Keratinocyte (primary cell): ENCODE measurements at regions not wholly inside any gene's neighbourhood (a gene's known extent, or its start where the extent isn't known, plus 50 kb on each side); places are given as distances from the start of the nearest gene placed in this dataset.

Experiments
- DNase-seq: peaks from one replicate; pipeline ENCODE4 v3.0.0-alpha.2; 2011; ENCODE audit warnings: low read depth, missing footprints, low spot score
- FAIRE-seq: peaks from 2 replicates; lab custom pipeline; 2011; peaks lifted over from hg19 to GRCh38; lab: Jason Lieb, UNC
- H2AFZ ChIP-seq: 2 replicates; pipeline ENCODE4 v1.6.0; 2012; ENCODE audit warnings: low read length, control low read depth, inconsistent platforms; ENCODE audit not compliant: control insufficient read depth
- H3K27ac ChIP-seq: 2 replicates; pipeline ENCODE4 v1.5.1; 2011; ENCODE audit warnings: low read length; ENCODE audit not compliant: control insufficient read depth, insufficient read depth
- H3K27me3 ChIP-seq: 3 replicates; pipeline ENCODE4 v1.6.0; 2011; ENCODE audit warnings: low read length; ENCODE audit not compliant: control insufficient read depth, insufficient read depth; ENCODE audit errors: extremely low read depth
- H3K36me3 ChIP-seq, 2 experiments: 2 replicates in 1 of 2; 3 replicates in 1 of 2; pipeline ENCODE4 v1.5.1; 2011; ENCODE audit warnings: low read length in 2 of 2, mild to moderate bottlenecking in 1 of 2; ENCODE audit not compliant: control insufficient read depth in 2 of 2, insufficient read depth in 2 of 2; ENCODE audit errors: extremely low read depth in 1 of 2
- H3K4me1 ChIP-seq: 3 replicates; pipeline ENCODE4 v1.5.1; 2011; ENCODE audit warnings: low read length; ENCODE audit not compliant: control insufficient read depth, insufficient read depth; ENCODE audit errors: extremely low read depth
- H3K4me2 ChIP-seq: 3 replicates; pipeline ENCODE4 v1.6.0; 2011; ENCODE audit warnings: low read depth, low read length; ENCODE audit not compliant: control insufficient read depth, insufficient read depth; ENCODE audit errors: extremely low read depth
- H3K4me3 ChIP-seq, 3 experiments: fragments of 200-600 bp in 1 of 3; sonication (generic) in 1 of 3; 2 replicates in 2 of 3; 3 replicates in 1 of 3; pipeline ENCODE4 v1.5.1; 2011 to 2016; ENCODE audit warnings: low read length in 3 of 3, mild to moderate bottlenecking in 3 of 3, control low read depth in 2 of 3, inconsistent platforms in 1 of 3, low read depth in 1 of 3, mixed read lengths in 1 of 3, mixed run types in 1 of 3, moderate library complexity in 1 of 3; ENCODE audit not compliant: control insufficient read depth in 2 of 3, insufficient read depth in 2 of 3; ENCODE audit errors: extremely low read depth in 1 of 3
- H3K79me2 ChIP-seq: 2 replicates; pipeline ENCODE4 v1.6.0; 2012; ENCODE audit warnings: low read length; ENCODE audit not compliant: control insufficient read depth, insufficient read depth
- H3K9ac ChIP-seq: 3 replicates; pipeline ENCODE4 v1.6.0; 2011; ENCODE audit warnings: low read length; ENCODE audit not compliant: control insufficient read depth, insufficient read depth; ENCODE audit errors: extremely low read depth
- H3K9me1 ChIP-seq: 3 replicates; pipeline ENCODE4 v1.6.0; 2011; ENCODE audit warnings: low read length; ENCODE audit not compliant: control insufficient read depth, insufficient read depth; ENCODE audit errors: extremely low read depth
- H3K9me3 ChIP-seq: 2 replicates; pipeline ENCODE4 v1.5.1; 2012; ENCODE audit warnings: low read depth, low read length; ENCODE audit not compliant: control insufficient read depth
- H4K20me1 ChIP-seq: 3 replicates; pipeline ENCODE4 v1.6.0; 2011; ENCODE audit warnings: low read length; ENCODE audit not compliant: control insufficient read depth, insufficient read depth; ENCODE audit errors: extremely low read depth
- EZH2 ChIP-seq: IDR thresholded peaks from one replicate; pipeline ENCODE4 v1.6.1; 2012; ENCODE audit warnings: inconsistent platforms, mild to moderate bottlenecking, low read length, moderate library complexity
- dilution Hi-C: fragments of 300-500 bp; cut with MboI; formaldehyde crosslinking; loops from one replicate; pipeline ENCODE4 v1.7.0; 2020; ENCODE audit warnings: low sequenced_read_pairs; ENCODE audit not compliant: extremely low pct_ligation_motif_present
- TF ChIP-seq, protein P1 (sequence below), 3 experiments: IDR thresholded peaks in 1 of 3; conservative IDR thresholded peaks in 1 of 3; optimal IDR thresholded peaks in 1 of 3; 2 replicates in 2 of 3; 3 replicates in 1 of 3; pipeline versions ENCODE3 to v1.5.1; 2011; ENCODE audit warnings: low read length in 3 of 3, mild to moderate bottlenecking in 3 of 3, moderate library complexity in 2 of 3, control low read depth in 1 of 3, inconsistent platforms in 1 of 3; ENCODE audit not compliant: insufficient read depth in 2 of 3; ENCODE audit errors: extremely low read depth in 1 of 3

DNA sequence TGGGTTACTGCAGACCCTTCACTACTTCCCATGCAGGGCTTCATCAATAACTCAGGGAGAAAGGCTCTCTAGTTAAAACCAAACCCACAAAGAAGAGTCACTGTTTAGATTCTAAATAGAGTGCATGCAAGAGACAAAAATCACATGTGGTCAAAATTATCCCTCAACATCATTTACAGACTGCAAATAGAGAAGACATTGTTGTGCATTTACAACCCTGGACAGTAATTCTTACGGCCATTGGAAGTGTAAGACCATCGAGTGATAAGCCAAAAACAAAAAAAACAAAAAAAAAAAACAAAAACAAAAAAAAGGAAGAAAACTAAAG, 93.4 kb downstream of the RASSF10 start:
- H4K20me1 ChIP-seq = no peaks in the 10 kb centered on the region
- H3K36me3 ChIP-seq = no peaks in the 10 kb centered on the region
- H3K9me3 ChIP-seq = no peaks in the 10 kb centered on the region
- no peak overlapping the region for H3K27ac ChIP-seq
- H3K9ac ChIP-seq = no peak overlapping the region
- dilution Hi-C loops = no loop called here
- H3K4me1 ChIP-seq = peaks cover 19% of the 10 kb centered on the region
- TF ChIP-seq, protein P1, sequence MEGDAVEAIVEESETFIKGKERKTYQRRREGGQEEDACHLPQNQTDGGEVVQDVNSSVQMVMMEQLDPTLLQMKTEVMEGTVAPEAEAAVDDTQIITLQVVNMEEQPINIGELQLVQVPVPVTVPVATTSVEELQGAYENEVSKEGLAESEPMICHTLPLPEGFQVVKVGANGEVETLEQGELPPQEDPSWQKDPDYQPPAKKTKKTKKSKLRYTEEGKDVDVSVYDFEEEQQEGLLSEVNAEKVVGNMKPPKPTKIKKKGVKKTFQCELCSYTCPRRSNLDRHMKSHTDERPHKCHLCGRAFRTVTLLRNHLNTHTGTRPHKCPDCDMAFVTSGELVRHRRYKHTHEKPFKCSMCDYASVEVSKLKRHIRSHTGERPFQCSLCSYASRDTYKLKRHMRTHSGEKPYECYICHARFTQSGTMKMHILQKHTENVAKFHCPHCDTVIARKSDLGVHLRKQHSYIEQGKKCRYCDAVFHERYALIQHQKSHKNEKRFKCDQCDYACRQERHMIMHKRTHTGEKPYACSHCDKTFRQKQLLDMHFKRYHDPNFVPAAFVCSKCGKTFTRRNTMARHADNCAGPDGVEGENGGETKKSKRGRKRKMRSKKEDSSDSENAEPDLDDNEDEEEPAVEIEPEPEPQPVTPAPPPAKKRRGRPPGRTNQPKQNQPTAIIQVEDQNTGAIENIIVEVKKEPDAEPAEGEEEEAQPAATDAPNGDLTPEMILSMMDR (optimal IDR thresholded peaks at IDR 0.05 in 1 of 3, IDR thresholded peaks at IDR 0.05 in 1 of 3, conservative IDR thresholded peaks at IDR 0.05 in 1 of 3; ENCODE audit: extremely low read depth in 1 of 3, insufficient read depth in 2 of 3, low read length in 3 of 3) = no peak
- TF ChIP-seq EZH2 = no peak
- FAIRE-seq (no peak), DNase-seq (no peak)
- H3K9me1 ChIP-seq = no peaks in the 10 kb centered on the region
- no peaks in the 10 kb centered on the region for H3K27me3 ChIP-seq
- H3K4me3 ChIP-seq = no peak overlapping the region
- H3K79me2 ChIP-seq = no peaks in the 10 kb centered on the region
- no peak overlapping the region for H3K4me2 ChIP-seq
- H2AFZ ChIP-seq = no peak overlapping the region

DNA sequence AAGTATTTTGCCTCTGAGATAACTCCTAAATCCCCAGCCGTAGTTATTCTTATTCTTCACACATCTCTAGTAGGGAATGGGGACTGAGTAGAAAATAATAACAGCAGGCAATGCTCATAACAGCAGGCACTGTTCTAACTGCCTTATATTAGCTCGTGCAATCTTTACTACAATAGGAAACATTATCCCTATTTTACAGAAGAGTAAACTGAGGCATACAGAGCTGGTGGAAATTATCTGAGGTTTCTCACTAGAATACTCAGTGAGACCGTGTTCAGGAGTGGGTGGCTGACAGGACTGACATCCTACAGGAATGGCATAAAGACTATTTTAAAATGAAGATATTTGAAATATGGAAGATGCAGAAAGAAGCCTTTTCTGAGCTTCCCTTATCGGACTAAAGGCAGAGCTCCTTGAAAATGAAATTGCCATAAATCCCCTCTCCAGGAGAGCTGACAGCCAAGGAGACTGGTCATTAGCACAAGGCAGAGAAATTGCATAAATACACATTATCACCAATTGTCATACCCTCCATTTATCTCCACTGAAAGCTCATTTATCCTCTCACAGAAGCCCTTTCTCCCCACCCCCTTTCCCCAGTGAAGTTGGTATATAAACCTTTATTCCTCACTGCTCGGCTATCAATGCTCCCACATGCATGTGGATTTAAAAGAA, 93.9 kb downstream of the RASSF10 start:
- Histone ChIP-seq H3K9me1 (no peaks in the 10 kb centered on the region), H3K4me1 (peaks cover 14% of the 10 kb centered on the region), H3K9me3 (no peaks in the 10 kb centered on the region), H3K4me2 (no peak overlapping the region), H2AFZ (no peak overlapping the region), H3K27me3 (no peaks in the 10 kb centered on the region), H3K4me3 (no peak overlapping the region), H3K36me3 (no peaks in the 10 kb centered on the region), H3K27ac (no peak overlapping the region), H3K9ac (no peak overlapping the region), H4K20me1 (no peaks in the 10 kb centered on the region), H3K79me2 (no peaks in the 10 kb centered on the region)
- dilution Hi-C loops = no loop called here
- TF ChIP-seq, protein P1 (optimal IDR thresholded peaks at IDR 0.05 in 1 of 3, IDR thresholded peaks at IDR 0.05 in 1 of 3, conservative IDR thresholded peaks at IDR 0.05 in 1 of 3; ENCODE audit: extremely low read depth in 1 of 3, insufficient read depth in 2 of 3, low read length in 3 of 3) = no peak
- no peak for TF ChIP-seq EZH2
- DNase-seq (no peak), FAIRE-seq (no peak)
